ENCODE measurements at regions not wholly inside any gene's neighbourhood (a gene's known extent, or its start where the extent isn't known, plus 50 kb on each side); places are given as distances from the start of the nearest gene placed in this dataset.

GRCh38 chr13:23983671-23984070 lies 86.4 kb upstream of the C1QTNF9B start:
- peak; percentile 14 for DNase-seq (ENCODE audit: low spot score)

- peak; percentile 46 for DNase-seq (ENCODE audit: low spot score)
These were observed 87.2 kb upstream of the C1QTNF9B start for GRCh38 chr13:23984546-23984945.

DNA sequence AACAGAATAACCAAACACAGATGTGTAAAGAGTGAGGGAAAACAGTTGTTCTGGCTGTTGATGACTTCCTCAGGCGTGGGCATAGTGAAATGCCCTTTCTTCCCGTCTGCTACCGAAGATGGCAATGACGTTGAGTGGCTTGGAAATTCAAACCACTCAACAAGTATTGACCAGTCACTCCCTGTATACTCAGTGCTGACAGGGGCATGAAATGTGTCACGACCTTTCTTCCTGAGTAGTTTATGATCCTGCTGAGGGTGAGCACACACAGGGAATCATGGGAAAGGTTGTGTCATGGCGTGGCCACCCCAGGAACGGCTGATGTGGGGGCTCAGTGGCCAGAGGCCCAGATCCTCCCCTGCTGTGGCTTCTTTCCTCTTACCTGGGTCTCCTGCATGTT lies 87.8 kb upstream of the C1QTNF9B start:
- no peak for DNase-seq (ENCODE audit: low spot score)

- DNase-seq (ENCODE audit: low spot score), result peak; percentile 29
These were observed 88.5 kb upstream of the C1QTNF9B start for GRCh38 chr13:23985839-23986238.

DNA sequence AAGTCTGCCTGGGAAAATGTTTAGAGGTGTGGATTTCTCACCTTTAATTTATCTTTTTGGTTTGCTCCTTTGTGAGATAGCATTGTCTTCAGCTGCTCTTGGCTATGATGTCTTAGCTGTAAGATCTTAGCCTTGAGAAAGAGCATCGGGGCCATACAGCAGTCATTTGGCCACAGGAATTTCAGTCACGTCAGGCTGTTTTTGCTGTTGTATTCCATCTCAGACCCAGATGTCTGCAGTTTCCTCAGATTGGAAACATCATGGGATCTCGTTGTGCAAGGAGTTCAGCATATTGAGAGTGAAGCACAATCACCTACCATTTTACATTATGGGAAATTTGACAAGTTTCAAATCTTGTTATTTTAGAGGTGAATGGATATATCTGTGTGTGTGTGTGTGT lies 89.3 kb upstream of the C1QTNF9B start:
- DNase-seq (ENCODE audit: low spot score), result peak; percentile 41

GRCh38 chr13:23987331-23987894 lies 90.1 kb upstream of the C1QTNF9B start:
- no peak for DNase-seq (ENCODE audit: low spot score)

DNA sequence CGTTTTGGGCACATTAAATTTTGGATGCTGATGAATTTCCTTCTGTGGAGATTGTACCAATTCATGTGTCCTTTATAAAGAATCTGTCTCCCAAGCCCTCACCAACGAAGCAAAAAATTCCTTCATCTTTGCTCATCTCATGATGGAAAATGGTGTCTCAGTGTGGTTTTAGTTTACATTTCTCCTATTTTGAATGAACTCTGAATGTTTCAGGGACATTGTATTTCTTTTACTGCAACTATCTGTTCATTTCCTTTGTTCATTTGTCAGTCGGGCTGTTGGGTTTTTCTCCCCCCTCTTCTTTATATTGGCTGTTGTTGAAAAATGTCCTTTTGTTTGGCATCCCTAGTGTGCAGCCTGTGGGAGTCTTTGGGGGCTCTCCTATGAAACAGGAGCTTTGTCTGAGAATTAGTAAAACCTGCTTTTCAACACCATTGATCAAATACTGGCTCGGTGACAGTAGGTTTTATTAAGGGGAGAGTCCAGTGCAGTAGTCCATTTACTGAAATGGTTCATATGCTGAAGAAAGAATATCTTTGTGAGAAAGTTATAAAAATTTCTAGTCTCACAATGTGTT lies 91.3 kb upstream of the C1QTNF9B start:
- peak; percentile 70 for DNase-seq (ENCODE audit: low spot score)

- peak; percentile 7 for DNase-seq (ENCODE audit: low spot score)
These were observed 93.2 kb upstream of the C1QTNF9B start for GRCh38 chr13:23990455-23990854.

DNA sequence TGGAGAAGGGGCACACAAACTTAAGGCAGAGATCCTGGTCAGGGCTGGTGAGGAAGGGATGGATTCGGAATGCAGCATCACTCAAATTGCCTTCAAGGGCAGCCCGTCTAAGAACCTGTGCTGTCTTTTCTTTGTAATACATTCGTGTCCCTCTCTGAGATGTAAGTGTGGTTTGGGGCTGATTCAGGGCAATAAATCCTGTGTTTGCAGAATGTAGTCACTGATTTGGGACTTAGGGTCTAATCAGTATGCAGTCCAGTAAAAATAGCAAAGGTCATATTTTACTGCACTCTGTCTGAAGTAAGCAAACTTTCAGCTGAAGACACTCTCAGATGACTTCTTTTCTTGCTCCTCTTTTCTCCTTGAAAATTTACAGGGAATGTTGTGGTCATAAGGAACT lies 93.8 kb upstream of the C1QTNF9B start:
- DNase-seq (ENCODE audit: low spot score), result peak; percentile 18

GRCh38 chr13:23992781-23993679 lies 95.7 kb upstream of the C1QTNF9B start:
- peak; percentile 98 for DNase-seq (ENCODE audit: low spot score)

DNA sequence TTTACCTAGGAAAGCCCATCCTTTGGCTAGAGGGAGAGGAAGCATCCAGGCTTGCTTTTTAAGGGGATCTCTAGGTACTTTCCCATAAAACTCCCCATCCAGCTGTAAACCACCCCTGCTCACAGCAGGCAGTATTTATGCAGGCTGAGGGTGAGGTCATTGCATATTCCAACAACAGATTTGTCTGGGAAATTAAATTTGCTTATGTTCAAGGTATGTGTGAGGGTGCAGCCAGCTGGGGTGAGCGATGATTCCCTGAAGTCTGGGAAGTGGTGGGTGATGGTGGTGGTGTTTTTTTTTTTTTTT lies 96.3 kb upstream of the C1QTNF9B start:
- DNase-seq (ENCODE audit: low spot score), result no peak

GRCh38 chr13:23995283-23996073 lies 98.2 kb upstream of the C1QTNF9B start:
- no peak for DNase-seq (ENCODE audit: low spot score)

- DNase-seq (ENCODE audit: low spot score), result no peak
These were observed 99.2 kb upstream of the C1QTNF9B start for GRCh38 chr13:23996456-23996855.

GRCh38 chr13:23999424-23999823 lies 102.1 kb upstream of the C1QTNF9B start:
- no peak for DNase-seq (ENCODE audit: low spot score)

DNA sequence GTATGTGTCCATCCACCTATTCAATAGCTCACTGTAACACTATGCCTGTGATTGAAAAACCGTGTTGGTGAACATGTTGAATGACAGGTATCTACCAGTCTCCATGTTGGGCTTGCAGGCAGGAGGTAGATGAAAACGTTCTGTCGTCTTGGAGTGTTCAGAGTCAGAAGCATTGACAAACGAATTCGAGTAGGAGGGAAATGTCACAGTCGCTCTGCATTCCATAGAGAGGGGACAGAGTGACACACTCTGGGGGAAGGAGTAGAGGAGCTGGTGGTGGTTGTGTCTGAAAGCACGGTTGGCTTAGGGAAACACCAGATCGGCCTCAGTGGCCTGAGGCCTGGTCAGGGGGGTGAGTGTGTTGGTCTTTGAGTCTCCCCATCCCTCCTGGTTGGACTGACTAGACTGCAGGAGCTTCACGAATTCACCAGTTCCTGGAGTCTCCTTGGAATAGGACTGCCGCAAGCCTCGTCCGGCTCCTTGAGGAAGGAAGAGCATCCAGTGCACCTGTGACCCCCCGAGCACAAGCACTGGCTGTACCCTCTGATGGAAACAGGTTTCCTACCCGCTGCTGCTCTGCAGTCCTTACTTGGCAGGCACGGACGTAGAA lies 105.0 kb upstream of the C1QTNF9B start:
- no peak for DNase-seq (ENCODE audit: low spot score)

GRCh38 chr13:24004142-24004899 lies 107.0 kb upstream of the C1QTNF9B start:
- no peak for DNase-seq (ENCODE audit: low spot score)

- no peak for DNase-seq (ENCODE audit: low spot score)
These were observed 107.7 kb upstream of the C1QTNF9B start for GRCh38 chr13:24004971-24005370.

GRCh38 chr13:24005755-24006281 lies 108.5 kb upstream of the C1QTNF9B start:
- no peak for DNase-seq (ENCODE audit: low spot score)

- no peak for DNase-seq (ENCODE audit: low spot score)
These were observed 109.4 kb upstream of the C1QTNF9B start for GRCh38 chr13:24006520-24007248.

DNA sequence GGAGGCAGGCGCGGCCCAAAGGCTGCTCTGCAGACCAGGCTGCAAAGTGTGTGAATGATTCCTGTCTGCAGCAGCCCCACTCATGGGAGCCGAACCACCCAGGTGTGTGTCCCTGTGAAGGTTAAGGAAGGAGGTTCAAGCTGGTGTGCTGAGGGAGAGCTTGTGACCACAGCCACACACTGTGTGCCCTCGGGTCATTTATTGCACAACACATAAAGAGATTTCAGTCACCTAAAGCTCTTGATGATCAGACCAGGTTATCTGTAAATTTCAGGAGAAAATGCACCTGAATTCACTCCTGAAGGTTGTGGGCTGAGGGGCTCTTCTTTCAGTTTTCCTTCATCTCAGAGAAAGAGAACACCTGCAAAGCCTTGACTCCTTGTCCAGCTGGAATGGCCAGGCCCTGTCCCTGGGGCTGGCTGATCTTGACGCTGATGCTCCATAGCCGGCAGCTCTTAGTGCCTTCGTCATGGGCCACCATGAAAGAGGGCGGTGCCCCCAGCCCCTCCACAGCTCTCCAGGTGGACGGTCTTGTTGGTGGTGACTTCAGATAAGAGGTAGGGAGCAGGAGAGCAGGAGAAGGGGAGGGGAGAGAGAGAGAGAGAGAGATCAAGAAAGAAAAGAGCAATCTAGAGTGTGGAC lies 110.8 kb upstream of the C1QTNF9B start:
- DNase-seq (ENCODE audit: low spot score), result no peak
